Progenitor cell of endocrine pancreas (in vitro differentiated cells): ENCODE measurements at regions not wholly inside any gene's neighbourhood (a gene's known extent, or its start where the extent isn't known, plus 50 kb on each side); places are given as distances from the start of the nearest gene placed in this dataset.

Experiments
- DNase-seq: peaks from one replicate; pipeline ENCODE4 v3.0.0; 2021; ENCODE audit warnings: low spot score; ENCODE audit not compliant: unreplicated experiment
- H3K27ac Mint-ChIP-seq: 2 replicates; pipeline ENCODE4 v1.8.0; 2021; ENCODE audit warnings: mild to moderate bottlenecking, moderate library complexity, mixed read lengths
- H3K27me3 Mint-ChIP-seq: 2 replicates; pipeline ENCODE4 v1.8.0; 2021; ENCODE audit warnings: mixed read lengths
- H3K36me3 Mint-ChIP-seq: 2 replicates; pipeline ENCODE4 v1.8.0; 2022; ENCODE audit warnings: mixed read lengths; ENCODE audit not compliant: insufficient read depth
- H3K4me1 Mint-ChIP-seq: 2 replicates; pipeline ENCODE4 v1.8.0; 2021; ENCODE audit warnings: low read depth, mixed read lengths
- H3K4me3 Mint-ChIP-seq: 2 replicates; pipeline ENCODE4 v1.8.0; 2021; ENCODE audit warnings: low read depth, mild to moderate bottlenecking, moderate library complexity, mixed read lengths
- H3K9me3 Mint-ChIP-seq: 2 replicates; pipeline ENCODE4 v1.8.0; 2021; ENCODE audit warnings: low read depth, mixed read lengths
- CTCF ChIP-seq: fragments of 200-600 bp; sonication (generic); IDR thresholded peaks from one replicate; pipeline ENCODE4 v1.5.0; 2021; ENCODE audit warnings: antibody characterized with exemption, mild to moderate bottlenecking; ENCODE audit not compliant: unreplicated experiment

- no peak for TF ChIP-seq CTCF
- H3K4me3 Mint-ChIP-seq, result no peak overlapping the region
- H3K27ac Mint-ChIP-seq, result no peak overlapping the region
- no peaks in the 10 kb centered on the region for H3K36me3 Mint-ChIP-seq
- H3K9me3 Mint-ChIP-seq, result peaks cover 1% of the 10 kb centered on the region
- H3K27me3 Mint-ChIP-seq, result peaks cover 5% of the 10 kb centered on the region
- no peaks in the 10 kb centered on the region for H3K4me1 Mint-ChIP-seq
- no peak for DNase-seq
Observed at GRCh38 chr1:78275906-78276685, 214.7 kb upstream of the PTGFR start.

- no peaks in the 10 kb centered on the region for H3K36me3 Mint-ChIP-seq
- peaks cover 7% of the 10 kb centered on the region for H3K9me3 Mint-ChIP-seq
- no peak for TF ChIP-seq CTCF
- no peaks in the 10 kb centered on the region for H3K4me1 Mint-ChIP-seq
- DNase-seq, result no peak
- H3K4me3 Mint-ChIP-seq, result no peak overlapping the region
- no peak overlapping the region for H3K27ac Mint-ChIP-seq
- H3K27me3 Mint-ChIP-seq, result peaks cover 5% of the 10 kb centered on the region
Observed at GRCh38 chr1:78277253-78277652, 213.5 kb upstream of the PTGFR start.

GRCh38 chr1:78279051-78279450 is 211.7 kb upstream of the PTGFR start:
- Mint-ChIP-seq H3K27me3 (peaks cover 5% of the 10 kb centered on the region), H3K4me1 (no peaks in the 10 kb centered on the region), H3K36me3 (no peaks in the 10 kb centered on the region), H3K4me3 (no peak overlapping the region), H3K27ac (no peak overlapping the region), H3K9me3 (peaks cover 7% of the 10 kb centered on the region)
- DNase-seq, result no peak
- TF ChIP-seq CTCF, result no peak

- Mint-ChIP-seq H3K27ac (no peak overlapping the region), H3K4me1 (no peaks in the 10 kb centered on the region)
- no peak for TF ChIP-seq CTCF
Observed at GRCh38 chr1:78280626-78281025, 210.1 kb upstream of the PTGFR start.

GRCh38 chr1:78281580-78281979 is 209.2 kb upstream of the PTGFR start:
- Mint-ChIP-seq H3K36me3 (no peaks in the 10 kb centered on the region), H3K9me3 (peaks cover 7% of the 10 kb centered on the region), H3K27ac (no peak overlapping the region), H3K4me3 (no peak overlapping the region), H3K4me1 (no peaks in the 10 kb centered on the region), H3K27me3 (peaks cover 5% of the 10 kb centered on the region)
- no peak for DNase-seq
- TF ChIP-seq CTCF, result no peak

More at GRCh38 chr1:78280626-78281025, 210.1 kb upstream of the PTGFR start:
- peaks cover 5% of the 10 kb centered on the region for H3K27me3 Mint-ChIP-seq
- peaks cover 7% of the 10 kb centered on the region for H3K9me3 Mint-ChIP-seq
- no peak for DNase-seq
- no peak overlapping the region for H3K4me3 Mint-ChIP-seq
- no peaks in the 10 kb centered on the region for H3K36me3 Mint-ChIP-seq
